OCI-LY1 (cell line): ENCODE measurements at regions not wholly inside any gene's neighbourhood (a gene's known extent, or its start where the extent isn't known, plus 50 kb on each side); places are given as distances from the start of the nearest gene placed in this dataset.

Experiments used
- H2AFZ ChIP-seq: fragments of 200-600 bp; sonication (generic), shearing (Covaris generic); 2 replicates; pipeline ENCODE4 v1.6.0; 2014; ENCODE audit warnings: antibody characterized with exemption, mild to moderate bottlenecking, low read length
- H3F3A ChIP-seq: fragments of 200-600 bp; sonication (generic), shearing (Covaris generic); 2 replicates; pipeline ENCODE4 v1.6.0; 2014; ENCODE audit warnings: mild to moderate bottlenecking, antibody characterized with exemption, low read length, moderate library complexity; ENCODE audit not compliant: insufficient read depth
- H3K27ac ChIP-seq: fragments of 200-600 bp; sonication (generic); 2 replicates; pipeline ENCODE4 v1.5.1; 2014; ENCODE audit warnings: low read length, mixed run types, mild to moderate bottlenecking, low read depth; ENCODE audit not compliant: poor library complexity, severe bottlenecking
- H3K27me3 ChIP-seq: fragments of 200-600 bp; sonication (generic); 2 replicates; pipeline ENCODE4 v1.6.0; 2014; ENCODE audit warnings: antibody characterized with exemption, mild to moderate bottlenecking, low read length, moderate library complexity; ENCODE audit not compliant: insufficient read depth
- H3K36me3 ChIP-seq: fragments of 200-600 bp; sonication (generic); 2 replicates; pipeline ENCODE4 v1.6.1; 2014; ENCODE audit warnings: mild to moderate bottlenecking, antibody characterized with exemption, low read length, moderate library complexity, mixed read lengths; ENCODE audit not compliant: insufficient read depth
- H3K4me1 ChIP-seq: fragments of 200-600 bp; sonication (generic); 2 replicates; pipeline ENCODE4 v1.5.1; 2014; ENCODE audit warnings: mild to moderate bottlenecking, low read length, moderate library complexity; ENCODE audit not compliant: insufficient read depth, severe bottlenecking
- H3K4me2 ChIP-seq: fragments of 200-600 bp; sonication (generic), shearing (Covaris generic); 2 replicates; pipeline ENCODE4 v1.6.1; 2014; ENCODE audit warnings: low read length
- H3K4me3 ChIP-seq: fragments of 200-600 bp; sonication (generic); 2 replicates; pipeline ENCODE4 v1.5.1; 2014; ENCODE audit warnings: low read length, low read depth, mild to moderate bottlenecking, mixed read lengths; ENCODE audit not compliant: poor library complexity, severe bottlenecking
- H3K79me2 ChIP-seq: fragments of 200-600 bp; shearing (Covaris generic); 2 replicates; pipeline ENCODE4 v1.6.1; 2016; ENCODE audit warnings: mixed run types, low read length, mixed read lengths; ENCODE audit not compliant: insufficient read depth
- H3K9ac ChIP-seq: fragments of 200-600 bp; sonication (generic), shearing (Covaris generic); 2 replicates; pipeline ENCODE4 v1.6.1; 2014; ENCODE audit warnings: mild to moderate bottlenecking, low read length, mixed read lengths
- H3K9me2 ChIP-seq: fragments of 200-600 bp; sonication (generic), shearing (Covaris generic); 2 replicates; pipeline ENCODE4 v1.6.1; 2014; ENCODE audit warnings: low read depth, mild to moderate bottlenecking, low read length, mixed read lengths
- H3K9me3 ChIP-seq: fragments of 200-600 bp; shearing (Covaris generic); 2 replicates; pipeline ENCODE4 v1.6.1; 2014; ENCODE audit warnings: low read length, mixed read lengths
- H4K20me1 ChIP-seq: fragments of 200-600 bp; sonication (generic), shearing (Covaris generic); 2 replicates; pipeline ENCODE4 v1.6.0; 2016; ENCODE audit warnings: mild to moderate bottlenecking, low read length; ENCODE audit not compliant: insufficient read depth
- EZH2 ChIP-seq: fragments of 200-600 bp; sonication (generic), shearing (Covaris generic); IDR thresholded peaks from 2 replicates; pipeline ENCODE4 v1.8.0; 2017; ENCODE audit warnings: borderline replicate concordance, mixed run types, mild to moderate bottlenecking, antibody characterized with exemption, low read length, moderate library complexity, mixed read lengths
- TF ChIP-seq, protein P1 (sequence below): fragments of 200-600 bp; sonication (generic), shearing (Covaris generic); IDR thresholded peaks from 2 replicates; pipeline ENCODE4 v1.5.1; 2017; ENCODE audit warnings: mild to moderate bottlenecking, antibody characterized with exemption, low read length, moderate library complexity, mixed read lengths

GRCh38 chr2:8626572-8626971 is 55.3 kb upstream of the ID2 start:
- Histone ChIP-seq H3K4me2 (no peak overlapping the region), H2AFZ (no peak overlapping the region)

GRCh38 chr2:8627019-8627691 is 54.7 kb upstream of the ID2 start:
- H3F3A ChIP-seq, result no peaks in the 10 kb centered on the region
- H2AFZ ChIP-seq, result no peak overlapping the region
- no peaks in the 10 kb centered on the region for H4K20me1 ChIP-seq
- H3K9ac ChIP-seq, result no peak overlapping the region
- no peak for TF ChIP-seq EZH2
- H3K4me3 ChIP-seq, result no peak overlapping the region
- H3K9me2 ChIP-seq, result no peaks in the 10 kb centered on the region
- H3K27ac ChIP-seq, result no peak overlapping the region
- no peaks in the 10 kb centered on the region for H3K9me3 ChIP-seq
- H3K79me2 ChIP-seq, result no peaks in the 10 kb centered on the region
- peaks cover 56% of the 10 kb centered on the region for H3K4me1 ChIP-seq
- no peaks in the 10 kb centered on the region for H3K27me3 ChIP-seq
- H3K4me2 ChIP-seq, result no peak overlapping the region
- no peaks in the 10 kb centered on the region for H3K36me3 ChIP-seq

More at GRCh38 chr2:8626572-8626971, 55.3 kb upstream of the ID2 start:
- Histone ChIP-seq H3K9ac (no peak overlapping the region), H3K36me3 (no peaks in the 10 kb centered on the region), H3K4me1 (peaks cover 51% of the 10 kb centered on the region), H3K27me3 (no peaks in the 10 kb centered on the region), H3K27ac (no peak overlapping the region), H4K20me1 (no peaks in the 10 kb centered on the region), H3K4me3 (no peak overlapping the region), H3K9me3 (no peaks in the 10 kb centered on the region), H3K9me2 (no peaks in the 10 kb centered on the region), H3F3A (no peaks in the 10 kb centered on the region), H3K79me2 (no peaks in the 10 kb centered on the region)
- TF ChIP-seq, protein P1, sequence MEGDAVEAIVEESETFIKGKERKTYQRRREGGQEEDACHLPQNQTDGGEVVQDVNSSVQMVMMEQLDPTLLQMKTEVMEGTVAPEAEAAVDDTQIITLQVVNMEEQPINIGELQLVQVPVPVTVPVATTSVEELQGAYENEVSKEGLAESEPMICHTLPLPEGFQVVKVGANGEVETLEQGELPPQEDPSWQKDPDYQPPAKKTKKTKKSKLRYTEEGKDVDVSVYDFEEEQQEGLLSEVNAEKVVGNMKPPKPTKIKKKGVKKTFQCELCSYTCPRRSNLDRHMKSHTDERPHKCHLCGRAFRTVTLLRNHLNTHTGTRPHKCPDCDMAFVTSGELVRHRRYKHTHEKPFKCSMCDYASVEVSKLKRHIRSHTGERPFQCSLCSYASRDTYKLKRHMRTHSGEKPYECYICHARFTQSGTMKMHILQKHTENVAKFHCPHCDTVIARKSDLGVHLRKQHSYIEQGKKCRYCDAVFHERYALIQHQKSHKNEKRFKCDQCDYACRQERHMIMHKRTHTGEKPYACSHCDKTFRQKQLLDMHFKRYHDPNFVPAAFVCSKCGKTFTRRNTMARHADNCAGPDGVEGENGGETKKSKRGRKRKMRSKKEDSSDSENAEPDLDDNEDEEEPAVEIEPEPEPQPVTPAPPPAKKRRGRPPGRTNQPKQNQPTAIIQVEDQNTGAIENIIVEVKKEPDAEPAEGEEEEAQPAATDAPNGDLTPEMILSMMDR, result no peak
- no peak for TF ChIP-seq EZH2

GRCh38 chr2:8627692-8628085 is 54.2 kb upstream of the ID2 start:
- H3K79me2 ChIP-seq, result no peaks in the 10 kb centered on the region
- H3K4me3 ChIP-seq, result no peak overlapping the region
- no peaks in the 10 kb centered on the region for H3F3A ChIP-seq
- H2AFZ ChIP-seq, result no peak overlapping the region
- H3K9me3 ChIP-seq, result no peaks in the 10 kb centered on the region
- H3K4me1 ChIP-seq, result peaks cover 52% of the 10 kb centered on the region
- no peak overlapping the region for H3K4me2 ChIP-seq
- no peaks in the 10 kb centered on the region for H3K27me3 ChIP-seq
- no peaks in the 10 kb centered on the region for H3K36me3 ChIP-seq
- TF ChIP-seq, protein P1, result no peak
- TF ChIP-seq EZH2, result no peak
- no peak overlapping the region; the same call in 1 of the 2 replicates for H3K9ac ChIP-seq
- H3K27ac ChIP-seq, result peak overlapping the region; percentile 90
- no peaks in the 10 kb centered on the region for H4K20me1 ChIP-seq
- H3K9me2 ChIP-seq, result no peaks in the 10 kb centered on the region
